HG02840 (cell line): ENCODE measurements at regions not wholly inside any gene's neighbourhood (a gene's known extent, or its start where the extent isn't known, plus 50 kb on each side); places are given as distances from the start of the nearest gene placed in this dataset.

Source experiments
- ATAC-seq: cut with Tn5 transposase; IDR thresholded peaks from one replicate; pipeline ENCODE4 v1.9.1; 2021; ENCODE audit warnings: mild to moderate bottlenecking, moderate library complexity, moderate number of reproducible peaks; ENCODE audit not compliant: unreplicated experiment, low FRiP score

DNA sequence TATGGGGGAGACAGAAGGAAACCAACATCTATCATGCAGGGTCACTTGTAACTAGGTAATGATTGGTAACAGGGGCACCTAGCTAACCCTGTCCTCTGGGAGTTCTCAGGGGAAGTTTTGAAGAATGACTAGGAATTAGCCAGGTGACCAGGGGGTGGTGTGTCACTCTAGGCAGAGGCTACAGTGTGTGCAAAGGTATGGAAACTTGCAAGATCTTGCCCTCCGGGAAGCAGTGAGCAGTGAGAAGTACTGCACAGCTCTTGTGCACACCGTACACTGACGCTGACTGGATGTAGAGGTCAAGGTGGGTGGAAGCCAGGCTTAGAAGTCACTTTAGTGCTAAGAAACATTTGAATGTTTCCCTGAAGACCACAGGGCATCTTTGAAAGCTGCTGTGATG lies 62.9 kb upstream of the LMO4 start:
- ATAC-seq, result no peak

DNA sequence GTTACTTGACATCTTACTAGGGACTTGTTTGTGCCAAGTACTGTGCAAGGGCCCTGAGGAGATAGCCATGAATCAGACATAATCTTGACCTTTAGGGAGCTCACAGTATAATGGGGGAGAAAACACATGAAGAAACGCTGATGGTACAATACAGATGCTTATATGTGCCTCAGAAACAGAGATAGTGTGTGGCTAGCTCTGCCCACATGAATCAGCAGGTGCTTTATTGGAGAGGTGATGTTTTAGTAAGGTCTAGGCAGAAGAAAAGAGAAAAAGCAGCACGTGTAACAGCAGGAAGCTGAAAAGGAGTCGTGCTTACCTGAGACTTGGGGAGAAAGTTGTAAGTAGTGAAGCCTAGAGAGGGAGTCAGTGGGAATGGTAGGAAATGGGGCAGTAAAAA lies 60.6 kb upstream of the LMO4 start:
- no peak for ATAC-seq

DNA sequence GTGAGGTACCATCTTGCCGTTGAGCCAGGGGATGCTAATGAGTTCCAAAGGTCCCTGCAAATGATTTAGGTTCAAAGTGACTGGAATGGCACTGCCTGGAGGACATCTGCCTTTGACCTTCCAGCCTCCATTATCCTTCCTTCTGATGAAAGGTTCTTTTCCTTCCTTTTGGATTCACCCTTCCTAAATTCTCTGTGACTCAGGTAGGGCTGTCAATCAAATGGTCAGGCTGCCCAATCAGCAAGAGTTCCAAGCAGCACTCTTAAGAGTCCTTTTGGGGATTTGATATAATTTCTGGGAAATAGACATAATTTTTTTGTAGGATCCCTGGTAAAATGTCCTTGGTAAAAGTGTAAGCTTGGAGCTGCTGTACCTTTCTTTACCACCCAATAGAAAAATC lies 58.8 kb upstream of the LMO4 start:
- ATAC-seq, result no peak

DNA sequence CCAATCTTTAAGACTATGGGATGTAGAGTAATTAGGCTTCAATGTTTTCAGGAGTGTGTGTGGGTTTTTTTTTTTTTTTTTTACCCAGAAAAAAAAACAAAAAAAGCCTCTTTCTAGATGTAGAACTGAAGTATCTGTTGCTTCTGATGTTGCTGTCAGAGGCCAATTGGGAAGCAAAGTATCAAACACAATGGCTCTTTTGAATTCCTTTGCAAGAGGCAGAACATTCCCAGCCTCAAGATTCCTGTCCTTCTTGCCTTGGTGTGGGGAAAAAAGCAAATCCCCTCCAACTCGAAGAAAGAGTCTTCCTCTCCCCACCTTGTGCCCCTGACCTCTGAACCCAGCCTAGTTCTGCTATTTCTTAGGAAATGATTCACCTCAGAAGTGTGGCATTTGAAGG lies 55.4 kb upstream of the LMO4 start:
- ATAC-seq, result no peak

DNA sequence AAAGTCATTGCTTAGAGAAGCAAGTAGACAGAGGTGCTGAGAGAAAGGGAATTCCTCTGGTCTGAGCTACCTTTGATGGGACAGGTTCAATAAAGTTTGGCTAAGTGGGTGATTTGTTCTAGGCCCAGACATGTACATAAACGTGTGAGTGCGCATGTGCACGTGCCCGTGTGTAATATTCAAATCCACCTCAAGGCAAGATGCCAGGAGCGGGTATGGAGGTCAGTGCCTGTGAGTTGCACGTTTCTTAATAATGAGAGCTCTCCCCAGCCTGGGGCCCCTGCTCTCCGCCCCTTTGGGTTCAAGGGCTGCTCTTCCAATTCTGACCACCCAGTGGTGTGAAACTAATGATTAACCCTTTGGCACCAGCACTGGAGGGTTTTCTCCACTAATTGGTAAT lies 53.8 kb upstream of the LMO4 start:
- ATAC-seq, result no peak

DNA sequence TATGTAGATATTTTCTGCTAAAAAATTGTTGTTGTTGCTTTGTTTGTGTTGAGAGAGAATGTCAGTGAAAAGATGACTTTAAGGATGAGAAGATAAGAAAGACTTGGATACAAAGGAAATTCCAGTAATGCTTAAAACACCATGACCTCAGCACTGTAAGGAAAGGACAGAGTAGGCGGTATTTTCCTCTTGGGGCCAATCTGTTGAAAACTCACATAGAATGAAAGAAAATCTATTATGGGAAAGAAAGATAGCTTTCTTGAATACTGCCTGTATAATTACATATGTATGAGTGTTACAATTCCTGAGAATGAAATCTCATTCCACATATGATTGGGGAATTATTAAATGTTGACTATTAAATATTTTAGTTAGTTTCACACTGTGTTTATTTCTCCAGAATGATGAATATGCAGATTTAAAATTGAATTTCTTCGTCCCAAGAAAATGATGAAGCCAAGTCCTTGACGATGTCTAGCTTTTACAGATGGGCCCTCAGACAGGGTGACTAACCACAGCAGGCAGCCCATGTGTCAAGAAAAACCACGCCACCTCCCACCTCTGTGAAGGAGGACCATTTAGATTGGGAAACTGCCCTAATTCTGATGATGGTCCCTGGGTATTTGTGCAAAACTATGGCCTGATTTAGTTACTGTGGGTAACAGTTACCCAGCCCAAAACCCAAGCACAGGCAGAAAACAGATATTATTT lies 49.7 kb upstream of the LMO4 start:
- no peak for ATAC-seq
